Gastrocnemius medialis (tissue), 4 donors: ENCODE measurements at regions not wholly inside any gene's neighbourhood (a gene's known extent, or its start where the extent isn't known, plus 50 kb on each side); places are given as distances from the start of the nearest gene placed in this dataset.

Source experiments
- ATAC-seq, 2 donors: fragments of 150-250 bp; one replicate each; pipeline ENCODE4 v1.9.1; 2016
- DNase-seq, 2 donors: peaks; one replicate each; pipeline ENCODE4 v3.0.0-alpha.2; 2019
- H3K27ac ChIP-seq, 4 donors: fragments of 200-600 bp; sonication (generic); 1 replicate in 1 of 4; 2 replicates in 3 of 4; pipeline ENCODE4 v1.5.1; 2016 to 2018; ENCODE audit warnings: mild to moderate bottlenecking in 2 of 4, moderate library complexity in 1 of 4
- H3K27me3 ChIP-seq, 3 donors: fragments of 200-600 bp; sonication (generic) in 2 of 3; 1 replicate in 1 of 3; 2 replicates in 2 of 3; pipeline versions ENCODE4 v1.5.1 to v1.6.0; 2016 to 2019; ENCODE audit warnings: mild to moderate bottlenecking in 1 of 3, moderate library complexity in 1 of 3
- H3K36me3 ChIP-seq, 2 donors: fragments of 200-600 bp; sonication (generic) in 1 of 2; one replicate each; pipeline ENCODE4 v1.5.1; 2017 to 2018
- H3K4me1 ChIP-seq, 2 donors: fragments of 200-600 bp; sonication (generic) in 1 of 2; one replicate each; pipeline ENCODE4 v1.5.1; 2016 to 2017; ENCODE audit warnings: mild to moderate bottlenecking in 2 of 2
- H3K4me3 ChIP-seq, 4 donors: fragments of 200-600 bp; sonication (generic) in 3 of 4; 1 replicate in 1 of 4; 2 replicates in 3 of 4; pipeline ENCODE4 v1.5.1; 2016 to 2019; ENCODE audit warnings: mild to moderate bottlenecking in 2 of 4
- H3K9me3 ChIP-seq, 3 donors: fragments of 200-600 bp; sonication (generic) in 2 of 3; 1 replicate in 1 of 3; 2 replicates in 2 of 3; pipeline ENCODE4 v1.5.1; 2016 to 2019
- CTCF ChIP-seq, 5 experiments: fragments of 450-650 bp in 3 of 5; fragments of 200-600 bp in 2 of 5; sonication (generic) in 2 of 5; IDR thresholded peaks in 4 of 5; conservative IDR thresholded peaks in 1 of 5; 1 replicate in 4 of 5; 2 replicates in 1 of 5; pipeline ENCODE4 v1.5.1; 2016 to 2019; ENCODE audit warnings: antibody characterized with exemption in 5 of 5, mild to moderate bottlenecking in 3 of 5, moderate library complexity in 3 of 5
- POLR2A ChIP-seq, 2 donors: fragments of 450-650 bp; IDR thresholded peaks; one replicate each; pipeline ENCODE4 v1.6.1; 2017; ENCODE audit warnings: antibody characterized with exemption in 2 of 2, mild to moderate bottlenecking in 2 of 2, moderate library complexity in 2 of 2
- in situ Hi-C, 4 donors: fragments of 200-750 bp; cut with MboI; loops; one replicate each; pipeline versions ENCODE4 v1.15.0 to v1.8.0; 2017; ENCODE audit warnings: low sequenced_read_pairs in 4 of 4
- intact Hi-C: fragments of 100-400 bp; cut with DNase I; formaldehyde crosslinking; loops from one replicate; pipeline ENCODE4 v1.15.1; 2023; ENCODE audit warnings: low total_unique reads

GRCh38 chr1:218711001-218711400 is 365.9 kb downstream of the TGFB2 start:
- Histone ChIP-seq H3K27ac (no peak overlapping the region), H3K27me3 (no peaks in the 10 kb centered on the region), H3K36me3 (no peaks in the 10 kb centered on the region), H3K4me3 (no peak overlapping the region), H3K4me1 (no peaks in the 10 kb centered on the region), H3K9me3 (no peaks in the 10 kb centered on the region)
- in situ Hi-C loops = no loop called here
- no peak for DNase-seq
- intact Hi-C loops = no loop called here
- no peak for ATAC-seq
- TF ChIP-seq POLR2A (IDR thresholded peaks at IDR 0.05) = no peak
- TF ChIP-seq CTCF (IDR thresholded peaks at IDR 0.05 in 4 of 5, conservative IDR thresholded peaks at IDR 0.05 in 1 of 5) = no peak

- in situ Hi-C loops = no loop called here
- no peaks in the 10 kb centered on the region for H3K9me3 ChIP-seq
- no peaks in the 10 kb centered on the region for H3K4me1 ChIP-seq
- H3K27ac ChIP-seq = no peak overlapping the region
- TF ChIP-seq POLR2A (IDR thresholded peaks at IDR 0.05) = no peak
- TF ChIP-seq CTCF (IDR thresholded peaks at IDR 0.05 in 4 of 5, conservative IDR thresholded peaks at IDR 0.05 in 1 of 5) = no peak
- ATAC-seq (peak; percentile 77 to 81), DNase-seq (peak; percentile 44 to 67)
- H3K36me3 ChIP-seq = no peaks in the 10 kb centered on the region
- H3K4me3 ChIP-seq = no peak overlapping the region
- intact Hi-C loops = no loop called here
- H3K27me3 ChIP-seq = no peaks in the 10 kb centered on the region
Measured at GRCh38 chr1:218711884-218712674, 366.9 kb downstream of the TGFB2 start.

GRCh38 chr1:218712677-218713076 is 367.5 kb downstream of the TGFB2 start:
- DNase-seq = no peak
- Histone ChIP-seq H3K27ac (no peak overlapping the region), H3K27me3 (no peaks in the 10 kb centered on the region), H3K9me3 (no peaks in the 10 kb centered on the region), H3K4me3 (no peak overlapping the region), H3K36me3 (no peaks in the 10 kb centered on the region), H3K4me1 (no peaks in the 10 kb centered on the region)
- intact Hi-C loops (no loop called here), in situ Hi-C loops (no loop called here)
- TF ChIP-seq CTCF (IDR thresholded peaks at IDR 0.05 in 4 of 5, conservative IDR thresholded peaks at IDR 0.05 in 1 of 5) (no peak), POLR2A (IDR thresholded peaks at IDR 0.05) (no peak)
- ATAC-seq = no peak

- no peak overlapping the region for H3K4me3 ChIP-seq
- H3K9me3 ChIP-seq = no peaks in the 10 kb centered on the region
- intact Hi-C loops = no loop called here
- ATAC-seq (no peak), DNase-seq (no peak)
- H3K27ac ChIP-seq = no peak overlapping the region
- in situ Hi-C loops = no loop called here
- TF ChIP-seq POLR2A (IDR thresholded peaks at IDR 0.05) = no peak
- no peak for TF ChIP-seq CTCF (IDR thresholded peaks at IDR 0.05 in 4 of 5, conservative IDR thresholded peaks at IDR 0.05 in 1 of 5)
- H3K27me3 ChIP-seq = no peaks in the 10 kb centered on the region
- H3K4me1 ChIP-seq = no peaks in the 10 kb centered on the region
- no peaks in the 10 kb centered on the region for H3K36me3 ChIP-seq
Measured at GRCh38 chr1:218715961-218716669, 371.0 kb downstream of the TGFB2 start.
